HG02981 (cell line): ENCODE measurements at regions not wholly inside any gene's neighbourhood (a gene's known extent, or its start where the extent isn't known, plus 50 kb on each side); places are given as distances from the start of the nearest gene placed in this dataset.
"Not testable (repeated sequence)": the region's sequence is repeated elsewhere in the genome, so short reads cannot be mapped to it uniquely, and the experiment has no call there.

Experiments used
- ATAC-seq: cut with Tn5 transposase; IDR thresholded peaks from one replicate; pipeline ENCODE4 v1.9.1; 2021; ENCODE audit warnings: mild to moderate bottlenecking, moderate library complexity; ENCODE audit not compliant: unreplicated experiment

GRCh38 chr10:33630761-33631160 lies 296.3 kb upstream of the NRP1 start:
- no peak for ATAC-seq

DNA sequence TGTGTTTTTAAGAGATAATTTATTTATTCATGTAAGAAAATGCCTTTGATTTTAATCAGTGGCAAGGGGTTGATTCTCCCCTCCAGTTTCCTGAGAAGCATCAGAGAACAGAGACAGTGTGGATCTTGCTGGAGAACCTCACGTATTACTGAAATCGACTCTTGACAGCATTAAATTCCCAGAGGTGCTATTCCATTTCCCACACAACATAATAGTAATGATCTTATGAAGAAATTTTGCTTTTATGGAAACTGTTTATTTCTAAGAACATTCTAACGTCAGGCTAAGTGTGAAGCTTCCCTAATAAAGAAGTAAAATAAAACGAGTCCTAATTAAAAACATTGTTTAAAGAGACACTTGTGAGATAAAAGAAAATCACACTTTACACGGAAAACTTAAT lies 293.1 kb upstream of the NRP1 start:
- no peak for ATAC-seq

GRCh38 chr10:33626798-33627466 lies 292.5 kb upstream of the NRP1 start:
- ATAC-seq, result no peak

- no peak for ATAC-seq
Measured at GRCh38 chr10:33623669-33624068, 289.2 kb upstream of the NRP1 start.

- no peak for ATAC-seq
Measured at GRCh38 chr10:33621101-33621500, 286.6 kb upstream of the NRP1 start.

DNA sequence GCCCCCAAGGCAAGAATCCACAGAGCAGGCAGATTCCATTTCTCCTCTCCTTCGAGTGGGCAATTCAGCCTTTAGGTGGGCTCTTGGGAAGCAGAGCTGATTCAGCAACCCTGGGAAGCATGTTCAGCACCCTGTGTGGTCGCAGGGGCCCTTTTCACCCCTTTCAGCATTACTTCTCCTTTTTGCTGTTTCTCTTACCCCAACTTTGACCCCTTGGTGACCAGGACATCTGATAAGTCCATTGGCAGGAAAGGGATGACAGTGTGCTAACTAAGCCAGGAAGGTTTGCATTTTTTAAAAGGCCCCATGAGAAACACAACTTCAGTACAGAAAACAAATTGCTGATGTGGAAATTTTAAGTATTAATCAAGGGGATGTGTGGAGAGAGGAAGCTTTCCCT lies 283.7 kb upstream of the NRP1 start:
- ATAC-seq, result no peak

DNA sequence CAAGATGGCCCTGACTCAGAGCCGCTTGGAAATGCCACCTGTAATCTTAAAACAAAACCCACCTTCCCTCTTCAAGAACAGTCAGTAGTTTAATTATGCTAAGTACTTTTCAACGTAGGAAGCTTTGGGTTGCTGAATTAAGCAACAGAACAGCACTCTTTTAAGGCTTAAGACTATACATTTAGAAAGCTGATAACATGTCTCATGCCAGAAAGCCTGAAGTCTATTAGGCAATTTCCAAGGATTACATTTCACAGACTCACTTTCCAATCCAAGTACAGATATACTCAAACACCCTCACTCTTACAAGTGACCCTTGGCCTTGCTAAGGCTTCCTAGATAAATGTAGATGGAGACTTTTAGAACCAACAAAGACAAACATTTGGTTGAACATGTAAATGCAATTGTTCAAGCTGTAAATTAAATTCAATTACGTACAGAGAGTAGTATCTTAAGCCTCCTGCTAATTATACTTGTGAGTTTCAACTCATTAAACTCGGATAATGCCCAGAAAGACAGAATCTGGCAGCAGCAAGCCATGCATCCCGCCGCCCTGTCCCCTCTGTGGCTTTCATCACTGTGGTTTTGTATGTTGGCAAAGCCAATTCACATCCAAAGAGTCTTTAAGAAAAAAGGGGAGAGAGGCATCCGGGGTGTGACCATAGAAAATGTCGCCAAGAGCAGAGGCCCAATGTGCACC lies 283.1 kb upstream of the NRP1 start:
- ATAC-seq, result no peak

DNA sequence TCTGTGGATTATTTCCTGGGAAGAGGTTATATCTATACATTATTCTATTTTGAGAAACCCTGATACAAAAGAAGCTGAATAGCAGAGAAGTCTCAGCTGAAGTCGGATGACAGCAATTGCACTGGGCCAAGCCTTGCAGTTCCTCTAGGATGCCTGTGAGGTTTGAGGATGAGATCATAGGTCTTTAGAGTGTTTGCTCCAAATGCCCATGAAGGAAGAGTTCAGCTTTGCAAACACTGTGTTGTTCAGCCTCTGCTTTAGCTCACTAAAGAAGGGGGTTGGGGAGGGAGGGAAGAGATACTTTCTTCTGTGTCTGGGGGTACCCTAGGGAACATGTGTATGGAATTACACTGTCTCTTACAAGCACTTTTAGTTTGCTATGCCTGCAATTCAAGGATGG lies 282.5 kb upstream of the NRP1 start:
- ATAC-seq, result no peak

- ATAC-seq, result no peak
Measured at GRCh38 chr10:33612551-33612950, 278.1 kb upstream of the NRP1 start.

DNA sequence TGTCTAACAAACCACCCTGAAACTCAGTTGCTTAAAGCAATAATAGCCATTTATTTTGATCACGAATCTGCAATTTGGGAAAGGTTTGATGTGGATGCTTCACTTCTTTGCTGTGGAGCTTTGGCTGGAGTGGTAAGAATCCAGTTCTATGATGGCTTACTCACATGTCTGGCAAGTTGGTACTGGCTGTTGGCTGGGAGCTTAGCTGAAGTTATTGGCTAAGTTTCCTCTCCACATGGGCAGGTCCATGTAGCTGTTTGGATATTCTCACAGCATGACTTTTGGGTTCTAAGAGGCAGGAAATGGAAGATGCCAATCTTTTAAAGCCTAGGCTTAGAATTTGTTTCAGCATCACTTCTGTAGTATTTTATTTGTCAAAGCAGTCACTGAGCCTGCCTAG lies 277.6 kb upstream of the NRP1 start:
- no peak for ATAC-seq

DNA sequence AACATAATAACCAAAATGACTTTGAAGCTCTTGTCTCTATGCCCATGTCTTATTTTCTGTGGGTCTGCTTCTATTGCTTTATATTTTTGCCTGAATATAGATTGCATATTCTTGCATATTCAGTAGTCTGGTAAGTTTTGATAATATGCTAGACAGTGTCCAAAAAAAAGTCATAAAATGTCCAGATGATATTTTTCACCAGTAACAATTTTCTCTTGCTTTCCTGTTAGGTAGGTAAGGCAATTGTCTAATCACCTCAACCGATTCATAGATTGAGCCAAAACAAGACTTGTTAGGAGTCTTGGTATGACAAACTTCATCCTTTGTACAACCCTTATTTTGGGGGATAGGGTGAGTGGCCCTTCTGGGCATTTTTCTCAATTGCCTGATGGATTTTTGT lies 277.0 kb upstream of the NRP1 start:
- ATAC-seq, result no peak

DNA sequence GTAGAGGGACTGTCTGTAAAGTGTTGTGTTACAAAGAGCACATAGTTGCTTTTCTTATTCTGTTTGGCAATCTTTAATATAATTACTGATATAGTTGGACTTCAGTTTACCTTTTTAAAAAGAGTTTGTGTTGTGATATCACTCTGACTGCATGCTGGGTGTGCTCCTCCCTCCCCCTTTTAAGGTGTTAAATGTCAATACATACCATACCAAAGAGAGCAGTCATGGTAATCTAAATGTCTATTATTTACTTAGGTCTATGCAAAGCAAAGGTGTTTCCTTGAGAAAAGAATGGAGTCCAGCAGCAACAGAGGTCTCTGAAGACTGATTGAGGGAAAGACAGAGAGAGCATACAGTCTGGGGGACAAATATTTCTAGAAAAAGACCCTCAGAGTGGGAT lies 275.1 kb upstream of the NRP1 start:
- ATAC-seq, result no peak

DNA sequence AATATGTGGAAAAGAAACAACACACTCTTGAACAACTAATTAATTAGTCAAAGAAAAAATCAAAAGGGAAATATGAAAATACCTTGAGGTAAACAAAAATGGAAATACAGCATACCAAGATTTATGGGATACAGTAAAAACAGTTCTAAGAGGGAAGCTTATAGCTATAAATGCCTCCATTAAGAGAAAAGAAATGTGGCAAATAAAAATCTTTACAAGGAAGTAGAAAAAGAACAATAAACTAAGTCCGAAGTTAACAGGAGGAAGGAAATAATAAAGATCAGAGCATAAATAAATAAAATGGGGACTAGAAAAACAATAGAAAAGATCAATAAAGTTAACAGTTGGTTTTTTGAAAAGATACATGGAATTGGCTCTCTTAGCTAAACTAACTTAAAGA lies 267.8 kb upstream of the NRP1 start:
- ATAC-seq, result no peak

- ATAC-seq, result no peak
Measured at GRCh38 chr10:33600381-33600780, 265.9 kb upstream of the NRP1 start.

- ATAC-seq, result no peak
Measured at GRCh38 chr10:33596422-33596821, 262.0 kb upstream of the NRP1 start.

- ATAC-seq, result no peak
Measured at GRCh38 chr10:33594475-33594874, 260.0 kb upstream of the NRP1 start.

DNA sequence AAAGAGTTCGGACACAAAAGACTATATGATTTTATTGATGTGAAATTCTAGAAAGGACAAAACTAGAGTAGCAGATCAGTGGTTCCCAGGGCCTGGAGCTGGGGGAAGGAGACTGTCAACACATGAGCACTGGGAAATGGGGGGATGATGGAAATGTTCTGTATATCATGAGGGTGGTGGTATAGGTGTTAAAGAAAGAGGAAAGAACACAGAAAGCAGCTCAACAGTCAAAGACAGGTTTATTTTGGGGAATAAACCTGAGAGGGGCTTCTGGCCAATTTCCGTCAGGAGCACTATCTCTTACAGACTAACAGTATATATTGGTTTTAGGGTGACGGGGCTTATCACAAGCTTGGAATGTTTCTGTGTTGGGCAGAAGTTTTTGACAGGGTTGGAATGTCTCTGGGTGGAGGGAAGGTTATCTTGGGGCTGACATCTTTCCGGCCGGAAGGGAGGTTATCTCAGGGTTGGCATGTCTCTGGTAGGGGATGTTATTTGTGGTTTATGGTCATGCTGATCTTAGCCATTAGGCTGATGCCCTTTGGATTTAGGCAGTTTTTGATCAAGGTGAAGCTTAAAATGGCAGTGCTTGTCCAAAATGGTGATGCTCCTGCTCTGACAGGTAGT lies 254.6 kb upstream of the NRP1 start:
- no peak for ATAC-seq

DNA sequence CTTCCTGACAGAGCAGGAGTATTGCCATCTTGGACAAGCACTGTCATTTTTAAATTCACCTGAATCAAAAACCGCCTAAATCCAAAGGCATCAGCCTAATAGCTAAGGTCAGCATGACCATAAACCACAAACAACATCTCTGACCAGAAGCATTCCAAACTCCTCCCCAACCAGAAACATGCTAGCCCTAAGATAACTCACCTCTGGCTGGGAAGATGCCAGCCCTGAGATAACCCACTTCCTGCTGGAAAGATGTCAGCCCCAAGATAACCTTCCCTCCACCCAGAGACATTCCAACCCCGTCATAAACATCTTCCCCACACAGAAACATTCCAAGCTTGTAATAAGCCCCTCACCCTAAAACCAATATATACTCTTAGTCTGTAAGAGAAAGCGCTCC lies 250.1 kb upstream of the NRP1 start:
- not testable (repeated sequence) for ATAC-seq

DNA sequence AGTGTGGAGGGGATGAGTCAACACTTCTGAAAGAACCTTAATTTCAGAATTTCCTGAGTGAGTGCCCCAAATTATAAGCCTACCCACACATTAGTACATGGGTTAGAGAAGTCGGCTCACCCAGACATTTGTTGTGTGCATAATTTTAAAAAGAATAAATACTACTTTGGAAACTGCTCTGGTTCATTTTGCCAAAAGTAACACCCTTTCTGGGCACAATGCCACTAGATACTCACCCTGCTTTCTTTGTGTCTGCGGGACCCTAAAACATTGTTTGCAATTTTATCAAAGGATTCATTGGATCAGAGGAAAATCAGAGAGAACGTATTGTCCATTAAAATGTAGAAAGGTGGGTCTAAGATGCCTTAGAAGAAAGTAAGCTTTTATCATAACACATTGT lies 245.5 kb upstream of the NRP1 start:
- no peak for ATAC-seq

GRCh38 chr10:33573606-33574005 lies 239.1 kb upstream of the NRP1 start:
- no peak for ATAC-seq

GRCh38 chr10:33571616-33572015 lies 237.1 kb upstream of the NRP1 start:
- no peak for ATAC-seq

GRCh38 chr10:33570495-33570894 lies 236.0 kb upstream of the NRP1 start:
- ATAC-seq, result no peak
